HEK293T (cell line): ENCODE measurements at regions not wholly inside any gene's neighbourhood (a gene's known extent, or its start where the extent isn't known, plus 50 kb on each side); places are given as distances from the start of the nearest gene placed in this dataset.
"Not testable (repeated sequence)": the region's sequence is repeated elsewhere in the genome, so short reads cannot be mapped to it uniquely, and the experiment has no call there.

Experiments
- CTCF ChIA-PET: fragments of 350-600 bp; formaldehyde crosslinking; extraction: SDS; loops from one replicate; lab custom pipeline; 2021; ENCODE audit warnings: antibody characterized with exemption, inconsistent platforms; lab: Yijun Ruan, JAX
- POLR2A ChIA-PET: fragments of 350-600 bp; formaldehyde crosslinking; extraction: SDS; loops from one replicate; lab custom pipeline; 2020; ENCODE audit warnings: antibody characterized with exemption, inconsistent platforms; lab: Yijun Ruan, JAX
- DNase-seq: peaks from one replicate; pipeline ENCODE4 v3.0.0; 2012; ENCODE audit warnings: mixed read lengths; ENCODE audit errors: extremely low spot score
- ARNT ChIP-seq: fragments of 450-650 bp; IDR thresholded peaks from 2 replicates; pipeline ENCODE4 v1.6.1; 2017; ENCODE audit warnings: mild to moderate bottlenecking
- BHLHE40 ChIP-seq: fragments of 450-650 bp; IDR thresholded peaks from 2 replicates; pipeline ENCODE4 v1.6.1; 2016; ENCODE audit warnings: mild to moderate bottlenecking, moderate library complexity, borderline replicate concordance
- CTBP1 ChIP-seq: fragments of 450-650 bp; IDR thresholded peaks from 2 replicates; pipeline ENCODE4 v1.6.1; 2016; ENCODE audit warnings: borderline replicate concordance
- ELF4 ChIP-seq: fragments of 450-650 bp; IDR thresholded peaks from 2 replicates; pipeline ENCODE4 v1.6.1; 2017; ENCODE audit warnings: antibody characterized with exemption
- FOXA1 ChIP-seq: fragments of 450-650 bp; IDR thresholded peaks from 2 replicates; pipeline ENCODE4 v1.6.1; 2016; ENCODE audit warnings: mild to moderate bottlenecking
- FOXK2 ChIP-seq: fragments of 450-650 bp; IDR thresholded peaks from 2 replicates; pipeline ENCODE4 v1.6.1; 2016; ENCODE audit warnings: mild to moderate bottlenecking
- FOXM1 ChIP-seq: fragments of 450-650 bp; IDR thresholded peaks from 2 replicates; pipeline ENCODE4 v1.6.1; 2017; ENCODE audit warnings: mild to moderate bottlenecking, borderline replicate concordance
- HDGF ChIP-seq: fragments of 450-650 bp; IDR thresholded peaks from 2 replicates; pipeline ENCODE4 v1.6.1; 2017; ENCODE audit warnings: antibody characterized with exemption, borderline replicate concordance
- L3MBTL2 ChIP-seq: fragments of 450-650 bp; conservative IDR thresholded peaks from 2 replicates; pipeline ENCODE4 v1.6.1; 2016; ENCODE audit warnings: mild to moderate bottlenecking
- LEF1 ChIP-seq: fragments of 450-650 bp; IDR thresholded peaks from 2 replicates; pipeline ENCODE4 v1.6.1; 2017; ENCODE audit warnings: mild to moderate bottlenecking, borderline replicate concordance
- NFRKB ChIP-seq: fragments of 450-650 bp; IDR thresholded peaks from 2 replicates; pipeline ENCODE4 v1.6.1; 2016; ENCODE audit warnings: mild to moderate bottlenecking, moderate library complexity
- SP1 ChIP-seq: fragments of 450-650 bp; IDR thresholded peaks from 2 replicates; pipeline ENCODE4 v1.6.1; 2017
- SUZ12 ChIP-seq: fragments of 450-650 bp; IDR thresholded peaks from 2 replicates; pipeline ENCODE4 v1.6.1; 2016; ENCODE audit warnings: mild to moderate bottlenecking
- TARDBP ChIP-seq: fragments of 450-650 bp; IDR thresholded peaks from 2 replicates; pipeline ENCODE4 v1.6.1; 2016
- ZNF384 ChIP-seq: fragments of 450-650 bp; IDR thresholded peaks from 2 replicates; pipeline ENCODE4 v1.6.1; 2016
- TF ChIP-seq, protein P1 (sequence below): fragments of 450-650 bp; IDR thresholded peaks from 2 replicates; pipeline ENCODE4 v1.6.1; 2016

DNA sequence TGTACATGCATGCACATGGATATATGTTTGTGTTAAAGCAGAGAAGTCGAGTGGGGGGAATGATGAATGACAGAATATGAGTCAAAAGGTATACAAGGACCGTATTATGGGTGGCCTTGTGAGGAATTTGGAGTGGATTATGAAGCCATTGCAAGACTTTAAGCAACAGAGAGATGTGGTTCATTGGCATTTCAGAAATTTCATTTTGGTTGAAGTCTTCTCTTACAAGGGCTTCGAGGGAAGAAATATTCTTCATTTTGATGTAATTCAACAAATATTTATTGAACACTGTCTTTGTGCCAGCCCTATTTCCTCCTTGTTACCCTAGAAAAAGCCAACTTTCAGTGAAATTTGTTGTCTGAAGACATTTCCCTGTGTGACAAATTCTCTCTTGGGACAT lies 83.9 kb upstream of the SLCO6A1 start:
- ChIA-PET POLR2A (no interaction called here), CTCF (no interaction called here)
- DNase-seq = no peak
- TF ChIP-seq, protein P1, sequence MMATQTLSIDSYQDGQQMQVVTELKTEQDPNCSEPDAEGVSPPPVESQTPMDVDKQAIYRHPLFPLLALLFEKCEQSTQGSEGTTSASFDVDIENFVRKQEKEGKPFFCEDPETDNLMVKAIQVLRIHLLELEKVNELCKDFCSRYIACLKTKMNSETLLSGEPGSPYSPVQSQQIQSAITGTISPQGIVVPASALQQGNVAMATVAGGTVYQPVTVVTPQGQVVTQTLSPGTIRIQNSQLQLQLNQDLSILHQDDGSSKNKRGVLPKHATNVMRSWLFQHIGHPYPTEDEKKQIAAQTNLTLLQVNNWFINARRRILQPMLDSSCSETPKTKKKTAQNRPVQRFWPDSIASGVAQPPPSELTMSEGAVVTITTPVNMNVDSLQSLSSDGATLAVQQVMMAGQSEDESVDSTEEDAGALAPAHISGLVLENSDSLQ = no peak
- TF ChIP-seq ELF4 (no peak), TARDBP (no peak), SP1 (no peak), FOXM1 (no peak), HDGF (no peak), FOXA1 (no peak), ARNT (no peak), BHLHE40 (no peak), L3MBTL2 (no peak), SUZ12 (no peak), CTBP1 (no peak)

DNA sequence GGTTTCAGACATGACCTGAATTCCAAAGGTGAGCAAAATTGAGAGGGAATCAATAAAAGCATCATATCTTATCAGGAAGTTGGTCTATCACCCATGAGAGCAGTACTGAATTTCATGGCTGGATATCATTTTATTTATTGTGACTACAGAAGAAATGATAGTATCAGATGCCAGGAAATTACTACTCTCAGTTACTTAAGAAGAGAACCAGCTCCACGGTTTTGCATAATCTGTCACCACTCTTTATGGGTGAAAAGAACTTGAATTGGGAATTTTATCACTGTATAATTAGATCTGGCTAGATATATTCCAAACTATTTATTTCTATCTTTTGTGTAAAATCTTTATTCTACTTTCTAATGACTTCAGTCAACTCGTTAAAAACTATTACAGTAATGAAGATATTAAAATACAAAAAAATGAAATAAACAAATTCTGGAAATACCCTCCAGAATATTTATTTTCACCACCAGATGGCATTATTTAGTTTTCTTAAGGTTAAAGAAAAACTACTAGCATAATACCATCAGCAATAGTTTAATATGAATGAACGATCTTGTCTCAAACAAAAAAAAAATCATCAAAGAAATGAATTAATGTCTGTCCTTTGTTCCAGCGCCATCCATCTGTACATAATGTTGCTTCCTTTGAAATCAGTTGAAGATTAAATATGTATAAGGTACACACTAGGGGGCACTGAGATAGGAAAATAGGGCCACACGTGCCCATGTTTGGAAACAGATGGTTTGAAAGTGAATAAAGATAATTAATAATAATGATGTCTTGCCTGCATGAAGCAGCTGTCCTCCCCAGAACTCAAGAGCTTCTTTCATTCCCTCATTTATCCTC lies 84.7 kb upstream of the SLCO6A1 start:
- ChIA-PET POLR2A (no interaction called here), CTCF (interaction anchor here (0.7 kb wide), 1 partner anchor 457 kb away, joined by 3 read pairs; no protein-coding TSS in a partner anchor)
- TF ChIP-seq FOXK2 (0 out of 2 replicates have a peak, but pooled peaks have one; percentile 37), L3MBTL2 (no peak)
- peak; percentile 9 for DNase-seq

DNA sequence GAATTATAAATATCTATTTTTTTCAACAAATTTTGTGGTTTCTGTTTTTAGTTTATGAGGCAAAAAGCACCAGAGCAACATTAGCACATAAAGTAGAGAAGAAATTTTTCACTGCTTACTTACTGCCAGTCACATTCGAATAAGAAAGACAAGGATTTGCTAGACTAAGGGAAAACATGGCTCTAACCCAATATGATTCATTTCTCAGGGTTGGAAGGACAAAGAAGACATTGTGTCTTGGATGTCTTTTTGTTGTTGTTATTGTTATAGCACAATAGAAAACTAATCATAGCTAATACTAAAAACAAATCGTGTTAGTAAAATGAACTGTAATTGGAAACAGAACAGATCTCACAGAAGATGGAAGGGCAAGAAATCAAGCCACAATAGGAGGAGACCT lies 90.9 kb upstream of the SLCO6A1 start:
- DNase-seq = no peak
- TF ChIP-seq, protein P1 = no peak
- TF ChIP-seq SUZ12 (no peak), TARDBP (no peak), SP1 (no peak), FOXM1 (no peak), FOXK2 (no peak), CTBP1 (no peak), ELF4 (no peak), LEF1 (no peak), L3MBTL2 (no peak), ARNT (no peak), NFRKB (no peak), BHLHE40 (no peak), FOXA1 (no peak), ZNF384 (no peak), HDGF (no peak)
- ChIA-PET CTCF (no interaction called here), POLR2A (no interaction called here)

DNA sequence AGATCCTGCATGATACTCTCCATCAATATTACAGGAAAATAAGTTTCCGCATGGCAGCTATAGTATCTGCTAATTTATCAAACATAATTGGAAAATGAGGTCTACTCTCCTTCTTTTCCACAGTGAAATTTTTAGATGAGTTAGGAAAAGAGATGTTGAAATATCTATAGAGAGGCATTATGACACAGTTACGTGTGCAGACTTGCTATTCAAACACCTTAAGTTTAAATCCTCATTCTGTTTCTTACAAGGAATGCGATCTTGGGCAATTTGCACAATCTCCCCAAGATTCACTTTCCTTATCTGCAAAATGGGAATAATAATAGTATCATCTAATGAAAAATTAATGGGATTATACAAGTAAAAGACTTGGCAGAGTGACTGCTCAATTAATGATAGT lies 91.7 kb upstream of the SLCO6A1 start:
- ChIA-PET CTCF (no interaction called here), POLR2A (no interaction called here)
- DNase-seq = no peak
- TF ChIP-seq, protein P1 = no peak
- TF ChIP-seq L3MBTL2 = no peak
- no peak for TF ChIP-seq ARNT
- no peak for TF ChIP-seq ZNF384
- TF ChIP-seq HDGF = no peak
- no peak for TF ChIP-seq LEF1

DNA sequence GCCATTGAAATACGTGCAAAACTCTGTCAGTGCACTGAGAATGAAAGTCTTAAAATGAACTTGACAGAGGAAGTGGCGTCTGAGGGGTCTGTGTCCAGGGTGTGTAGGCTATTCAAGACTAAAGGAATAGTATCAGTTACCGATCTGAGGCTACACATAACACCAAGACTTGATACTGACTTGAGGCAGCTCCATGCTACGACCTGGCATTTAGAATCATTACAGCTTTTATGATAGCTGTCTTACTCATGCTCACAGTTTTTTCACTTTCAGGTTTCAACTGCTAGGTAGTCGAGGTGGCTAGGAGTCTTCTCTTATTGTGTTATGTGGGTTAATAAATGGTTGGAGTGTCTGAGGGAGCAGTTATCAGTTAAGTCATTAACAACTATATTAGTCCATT lies 92.8 kb upstream of the SLCO6A1 start:
- ChIA-PET CTCF (interaction anchor here (0.6 kb wide), 1 partner anchor 425 kb away, joined by 3 read pairs; no protein-coding TSS in a partner anchor), POLR2A (no interaction called here)

DNA sequence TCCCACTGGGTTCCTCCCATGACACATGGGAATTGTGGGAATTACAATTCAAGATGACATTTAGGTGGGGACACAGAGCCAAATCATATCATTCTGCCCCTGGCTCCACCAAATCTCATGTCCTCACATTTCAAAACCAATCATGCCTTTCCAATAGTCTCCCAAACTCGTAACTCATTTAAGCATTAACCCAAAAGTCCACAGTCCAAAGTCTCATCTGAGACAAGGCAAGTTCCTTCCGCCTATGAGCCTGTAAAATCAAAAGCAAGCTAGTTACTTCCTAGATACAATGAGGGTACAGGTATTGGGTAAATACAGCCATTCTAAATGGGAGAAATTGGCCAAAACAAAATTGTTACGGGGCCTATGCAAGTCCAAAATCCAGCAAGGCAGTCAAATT lies 93.8 kb upstream of the SLCO6A1 start:
- POLR2A ChIA-PET, DNase-seq, CTCF ChIA-PET: not testable (repeated sequence)

More for the DNA sequence above, 92.8 kb upstream of the SLCO6A1 start:
- DNase-seq = no peak
- TF ChIP-seq FOXK2 (no peak), ZNF384 (no peak), NFRKB (no peak), ARNT (no peak), L3MBTL2 (no peak), SP1 (no peak), LEF1 (no peak), FOXA1 (no peak), BHLHE40 (no peak), CTBP1 (no peak)
- TF ChIP-seq, protein P1 = no peak
